Parathyroid adenoma (tissue), 2 donors: ENCODE measurements at regions not wholly inside any gene's neighbourhood (a gene's known extent, or its start where the extent isn't known, plus 50 kb on each side); places are given as distances from the start of the nearest gene placed in this dataset.
"Not testable (repeated sequence)": the region's sequence is repeated elsewhere in the genome, so short reads cannot be mapped to it uniquely, and the experiment has no call there.

Experiments
- H2AFZ ChIP-seq: fragments of 300-600 bp; sonication (generic); one replicate; pipeline ENCODE4 v1.7.0; 2017; ENCODE audit warnings: antibody characterized with exemption, mild to moderate bottlenecking
- H3K27ac ChIP-seq: fragments of 300-600 bp; sonication (generic); one replicate; pipeline ENCODE4 v1.7.0; 2017
- H3K27me3 ChIP-seq: fragments of 300-600 bp; sonication (generic); one replicate; pipeline ENCODE4 v1.7.0; 2017; ENCODE audit warnings: low read length; ENCODE audit not compliant: control insufficient read depth, insufficient read depth
- H3K36me3 ChIP-seq: fragments of 300-600 bp; sonication (generic); one replicate; pipeline ENCODE4 v1.7.0; 2017; ENCODE audit warnings: low read length; ENCODE audit not compliant: control insufficient read depth, insufficient read depth
- H3K4me1 ChIP-seq: fragments of 300-600 bp; sonication (generic); one replicate; pipeline ENCODE4 v1.7.0; 2017; ENCODE audit warnings: control low read depth
- H3K4me2 ChIP-seq: fragments of 300-600 bp; sonication (generic); one replicate; pipeline ENCODE4 v1.7.0; 2017; ENCODE audit warnings: low read length
- H3K4me3 ChIP-seq: fragments of 300-600 bp; sonication (generic); one replicate; pipeline ENCODE4 v1.7.0; 2017; ENCODE audit warnings: low read depth, low read length
- H3K79me2 ChIP-seq: fragments of 300-600 bp; sonication (generic); one replicate; pipeline ENCODE4 v1.7.0; 2017; ENCODE audit warnings: control low read depth
- H3K9ac ChIP-seq: fragments of 300-600 bp; sonication (generic); one replicate; pipeline ENCODE4 v1.7.0; 2017; ENCODE audit warnings: mild to moderate bottlenecking
- H3K9me3 ChIP-seq: fragments of 300-600 bp; sonication (generic); one replicate; pipeline ENCODE4 v1.7.0; 2017; ENCODE audit warnings: low read length; ENCODE audit not compliant: control insufficient read depth
- CTCF ChIP-seq: fragments of 300-600 bp; sonication (generic); IDR thresholded peaks from one replicate; pipeline ENCODE4 v1.7.0; 2017; ENCODE audit warnings: antibody characterized with exemption, mild to moderate bottlenecking
- donor health status: primary hyperparathyroidism.

- Histone ChIP-seq H3K27ac (no peak overlapping the region), H3K4me3 (no peak overlapping the region), H3K36me3 (no peaks in the 10 kb centered on the region), H3K27me3 (no peaks in the 10 kb centered on the region), H3K4me2 (no peak overlapping the region), H3K79me2 (no peaks in the 10 kb centered on the region), H3K4me1 (no peaks in the 10 kb centered on the region), H3K9me3 (no peaks in the 10 kb centered on the region), H3K9ac (no peak overlapping the region), H2AFZ (no peak overlapping the region)
- no peak for TF ChIP-seq CTCF
Observed at GRCh38 chr20:40880063-40880728, 148.4 kb upstream of the TOP1 start.

DNA sequence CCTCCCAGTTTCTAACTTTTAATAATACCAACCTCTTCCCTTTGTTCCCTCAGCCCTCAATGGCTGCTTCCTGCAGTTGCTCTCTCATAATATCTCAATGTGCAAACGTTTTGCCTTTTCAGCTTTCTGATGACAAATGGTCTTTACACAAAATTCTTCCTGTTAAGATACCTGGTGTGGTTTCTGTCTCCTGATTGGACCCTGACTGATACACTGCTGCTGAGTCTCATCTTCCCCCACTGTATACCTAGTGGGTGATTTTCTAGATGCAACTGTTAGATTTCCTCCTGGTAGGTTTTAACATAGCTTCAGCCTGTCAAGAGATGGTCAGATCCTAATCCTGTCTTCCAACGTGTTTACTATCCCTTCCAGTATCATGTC, 147.9 kb upstream of the TOP1 start:
- no peak for TF ChIP-seq CTCF
- no peaks in the 10 kb centered on the region for H3K4me1 ChIP-seq
- H3K27ac ChIP-seq = no peak overlapping the region
- no peaks in the 10 kb centered on the region for H3K79me2 ChIP-seq
- H3K4me2 ChIP-seq = no peak overlapping the region
- no peaks in the 10 kb centered on the region for H3K36me3 ChIP-seq
- no peak overlapping the region for H3K9ac ChIP-seq
- no peak overlapping the region for H2AFZ ChIP-seq
- H3K9me3 ChIP-seq = no peaks in the 10 kb centered on the region
- H3K27me3 ChIP-seq = no peaks in the 10 kb centered on the region
- H3K4me3 ChIP-seq = no peak overlapping the region

- Histone ChIP-seq H3K27me3 (no peaks in the 10 kb centered on the region), H3K4me1 (no peaks in the 10 kb centered on the region), H2AFZ (no peak overlapping the region), H3K9me3 (no peaks in the 10 kb centered on the region), H3K4me2 (no peak overlapping the region), H3K4me3 (no peak overlapping the region), H3K36me3 (no peaks in the 10 kb centered on the region), H3K27ac (no peak overlapping the region), H3K79me2 (no peaks in the 10 kb centered on the region), H3K9ac (no peak overlapping the region)
- no peak for TF ChIP-seq CTCF
Observed at GRCh38 chr20:40882152-40882551, 146.5 kb upstream of the TOP1 start.

DNA sequence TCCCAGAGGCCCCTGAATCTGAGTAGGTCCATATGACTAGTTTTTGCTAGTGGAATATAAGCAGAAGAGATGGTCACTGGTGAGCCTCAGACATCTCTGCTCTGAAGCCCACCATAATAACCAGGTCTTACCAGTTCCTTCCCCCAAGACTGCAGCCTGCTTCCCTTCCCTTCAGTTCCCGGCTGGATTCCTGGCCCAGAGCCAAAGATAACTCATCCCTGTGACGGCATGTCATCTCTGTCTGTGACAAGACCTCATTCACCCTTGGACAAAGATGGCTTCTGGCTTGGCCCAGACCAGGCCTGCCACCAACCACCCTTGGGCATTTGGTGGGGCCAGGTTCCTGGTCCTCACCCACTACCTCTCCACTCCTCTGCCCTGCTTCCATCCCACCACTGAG, 145.5 kb upstream of the TOP1 start:
- no peak for TF ChIP-seq CTCF
- Histone ChIP-seq H3K79me2 (no peaks in the 10 kb centered on the region), H2AFZ (no peak overlapping the region)

GRCh38 chr20:40887105-40887504, 141.5 kb upstream of the TOP1 start:
- Histone ChIP-seq H3K79me2 (no peaks in the 10 kb centered on the region), H3K9me3 (no peaks in the 10 kb centered on the region), H3K27ac (no peak overlapping the region), H2AFZ (no peak overlapping the region), H3K4me1 (no peaks in the 10 kb centered on the region), H3K9ac (no peak overlapping the region), H3K27me3 (no peaks in the 10 kb centered on the region), H3K4me2 (no peak overlapping the region), H3K36me3 (no peaks in the 10 kb centered on the region), H3K4me3 (no peak overlapping the region)
- TF ChIP-seq CTCF = no peak

More for the DNA sequence above, 145.5 kb upstream of the TOP1 start:
- Histone ChIP-seq H3K27me3 (no peaks in the 10 kb centered on the region), H3K9me3 (no peaks in the 10 kb centered on the region), H3K4me1 (no peaks in the 10 kb centered on the region), H3K36me3 (no peaks in the 10 kb centered on the region), H3K9ac (no peak overlapping the region), H3K27ac (no peak overlapping the region), H3K4me3 (no peak overlapping the region), H3K4me2 (no peak overlapping the region)

DNA sequence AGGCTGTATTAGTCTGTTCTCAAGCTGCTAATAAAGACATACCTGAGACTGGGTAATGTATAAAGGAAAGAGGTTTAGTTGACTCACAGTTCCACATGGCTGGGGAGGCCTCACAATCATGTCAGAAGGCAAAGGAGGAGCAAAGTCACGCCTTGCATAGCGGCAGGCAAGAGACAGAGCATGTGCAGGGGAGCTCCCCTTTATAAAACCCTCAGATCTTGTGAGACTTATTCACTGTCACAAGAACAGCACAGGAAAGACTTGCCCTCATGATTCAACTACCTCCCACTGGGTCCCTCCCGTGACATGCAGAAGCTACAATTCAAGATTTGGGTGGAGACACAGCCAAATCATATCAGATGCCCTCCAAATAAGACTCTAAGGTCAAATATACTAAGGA, 139.4 kb upstream of the TOP1 start:
- not testable (repeated sequence) for H2AFZ ChIP-seq, H3K9me3 ChIP-seq, H3K4me3 ChIP-seq, H3K9ac ChIP-seq, H3K79me2 ChIP-seq, H3K27me3 ChIP-seq, H3K4me1 ChIP-seq, H3K4me2 ChIP-seq, H3K36me3 ChIP-seq, H3K27ac ChIP-seq
